HepG2 (cell line): ENCODE measurements at regions not wholly inside any gene's neighbourhood (a gene's known extent, or its start where the extent isn't known, plus 50 kb on each side); places are given as distances from the start of the nearest gene placed in this dataset.

Source experiments
- ATAC-seq: fragments of 200-7000 bp; cut with Tn5 transposase; 3 replicates; pipeline ENCODE4 v1.9.1; 2020; ENCODE audit warnings: mild to moderate bottlenecking, moderate library complexity
- BruUV-seq: library from RNA; stranded (reverse); fragments of 400-500 nt; replicated peaks from 2 replicates; lab custom pipeline; 2021; lab: Mats Ljungman, UMichigan
- CTCF ChIA-PET: fragments of 300-600 bp; formaldehyde crosslinking; extraction: SDS; loops from one replicate; lab custom pipeline; 2021; ENCODE audit warnings: low total read pairs, inconsistent platforms, low intra/inter-chr PET ratio; lab: Yijun Ruan, JAX
- POLR2A ChIA-PET: fragments of 350-600 bp; sonication (Branson Sonifier 250); formaldehyde crosslinking; loops from one replicate; lab custom pipeline; 2020; ENCODE audit warnings: antibody characterized with exemption, inconsistent platforms; lab: Yijun Ruan, JAX
- DNase-seq: peaks from one replicate; pipeline ENCODE4 v3.0.0-alpha.2; 2015; ENCODE audit warnings: low spot score
- FAIRE-seq: peaks from 3 replicates; lab custom pipeline; 2011; peaks lifted over from hg19 to GRCh38; lab: Jason Lieb, UNC
- H2AFZ ChIP-seq: one replicate; pipeline ENCODE4 v1.6.1; 2011; ENCODE audit warnings: low read length, inconsistent platforms
- H3K27ac ChIP-seq: fragments of 300-600 bp; 3 replicates; pipeline ENCODE4 v1.8.0; 2011; ENCODE audit warnings: mixed run types, mild to moderate bottlenecking, mixed read lengths, low read length, inconsistent platforms; ENCODE audit not compliant: insufficient read depth; ENCODE audit errors: extremely low read length
- H3K27me3 ChIP-seq, 2 experiments: fragments of 200-600 bp in 1 of 2; 2 replicates in 1 of 2; 3 replicates in 1 of 2; pipeline versions ENCODE4 v1.6.0 to v1.8.0; 2011; ENCODE audit warnings: low read length in 2 of 2, mild to moderate bottlenecking in 2 of 2, moderate library complexity in 2 of 2, inconsistent platforms in 1 of 2; ENCODE audit not compliant: insufficient read depth in 2 of 2, control insufficient read depth in 1 of 2
- H3K36me3 ChIP-seq, 2 experiments: fragments of 200-600 bp in 1 of 2; replicated peaks in 1 of 2; 2 replicates in 1 of 2; 3 replicates in 1 of 2; pipeline versions ENCODE4 v1.5.1 to v1.8.0; 2011; ENCODE audit warnings: low read length in 2 of 2, inconsistent platforms in 1 of 2; ENCODE audit not compliant: insufficient read depth in 2 of 2, control insufficient read depth in 1 of 2
- H3K4me1 ChIP-seq: 2 replicates; pipeline ENCODE4 v1.5.1; 2012; ENCODE audit warnings: low read length, inconsistent platforms; ENCODE audit not compliant: insufficient read depth
- H3K4me2 ChIP-seq: 2 replicates; pipeline ENCODE4 v1.6.0; 2011; ENCODE audit warnings: low read depth, low read length, inconsistent platforms
- H3K4me3 ChIP-seq, 3 experiments: fragments of 200-600 bp in 1 of 3; sonication (generic), shearing (Covaris generic) in 1 of 3; replicated peaks in 1 of 3; 2 replicates each; pipeline ENCODE4 v1.5.1; 2011 to 2016; ENCODE audit warnings: low read length in 3 of 3, inconsistent platforms in 2 of 3, low read depth in 2 of 3, mild to moderate bottlenecking in 2 of 3, control low read depth in 1 of 3, mixed read lengths in 1 of 3; ENCODE audit not compliant: insufficient read depth in 1 of 3
- H3K79me2 ChIP-seq: one replicate; pipeline ENCODE4 v1.6.1; 2011; ENCODE audit warnings: low read length, inconsistent platforms; ENCODE audit not compliant: insufficient read depth
- H3K9ac ChIP-seq: 2 replicates; pipeline ENCODE4 v1.6.0; 2011; ENCODE audit warnings: mild to moderate bottlenecking, low read depth, low read length, inconsistent platforms; ENCODE audit not compliant: insufficient read depth
- H3K9me3 ChIP-seq: 2 replicates; pipeline ENCODE4 v1.5.1; 2012; ENCODE audit warnings: mild to moderate bottlenecking, low read length
- H4K20me1 ChIP-seq: 2 replicates; pipeline ENCODE4 v1.6.0; 2011; ENCODE audit warnings: inconsistent platforms, mild to moderate bottlenecking, low read length, moderate library complexity; ENCODE audit not compliant: insufficient read depth
- CHCHD3 ChIP-seq: sonication (generic); formaldehyde crosslinking; IDR thresholded peaks from 2 replicates; pipeline ENCODE4 v1.8.0; 2022; ENCODE audit warnings: mild to moderate bottlenecking, missing genetic modification reagents, moderate library complexity
- CHD4 ChIP-seq: fragments of 200-600 bp; sonication (generic); IDR thresholded peaks from 2 replicates; pipeline ENCODE4 v1.7.0; 2017; ENCODE audit warnings: mild to moderate bottlenecking, low read length, borderline replicate concordance
- FIP1L1 ChIP-seq: fragments of 200-400 bp; formaldehyde crosslinking; IDR thresholded peaks from 2 replicates; pipeline ENCODE4 v1.6.1; 2018; ENCODE audit warnings: low read depth, mild to moderate bottlenecking, low read length, moderate library complexity, borderline replicate concordance; ENCODE audit not compliant: insufficient read depth
- ISL2 ChIP-seq: sonication (generic); formaldehyde crosslinking; IDR thresholded peaks from 2 replicates; pipeline ENCODE4 v1.5.0; 2020; ENCODE audit warnings: missing genetic modification reagents
- KDM2A ChIP-seq: sonication (generic); formaldehyde crosslinking; IDR thresholded peaks from 2 replicates; pipeline ENCODE4 v1.4.0; 2020; ENCODE audit warnings: low read depth, missing genetic modification reagents, borderline replicate concordance
- MBNL3 ChIP-seq: fragments of 250-450 bp; sonication (Bioruptor Pico); conservative IDR thresholded peaks from 2 replicates; pipeline ENCODE4 v1.8.0; 2022; ENCODE audit warnings: mild to moderate bottlenecking, inconsistent platforms
- NFYC ChIP-seq: IDR thresholded peaks from 2 replicates; pipeline ENCODE4 v1.6.1; 2016; ENCODE audit warnings: missing genetic modification reagents, missing compliant biosample characterization
- SCMH1 ChIP-seq: sonication (generic); formaldehyde crosslinking; IDR thresholded peaks from 2 replicates; pipeline ENCODE4 v1.9.0; 2021; ENCODE audit warnings: missing genetic modification reagents, mild to moderate bottlenecking, borderline replicate concordance
- SMARCC2 ChIP-seq: fragments of 450-650 bp; IDR thresholded peaks from 2 replicates; pipeline ENCODE4 v1.6.1; 2017; ENCODE audit warnings: antibody characterized with exemption, mild to moderate bottlenecking
- TFAP4 ChIP-seq: sonication (generic); IDR thresholded peaks from 2 replicates; pipeline ENCODE4 v1.6.1; 2016; ENCODE audit warnings: low read depth, borderline replicate concordance
- THRA ChIP-seq: sonication (generic); formaldehyde crosslinking; IDR thresholded peaks from 2 replicates; pipeline ENCODE4 v1.4.0; 2020; ENCODE audit warnings: missing genetic modification reagents, borderline replicate concordance
- TP53 ChIP-seq: sonication (generic); formaldehyde crosslinking; conservative IDR thresholded peaks from 2 replicates; pipeline ENCODE4 v1.4.0; 2020; ENCODE audit warnings: missing genetic modification reagents
- ZKSCAN1 ChIP-seq: fragments of 150-350 bp; IDR thresholded peaks from 2 replicates; pipeline ENCODE4 v1.6.1; 2014; ENCODE audit warnings: low read length
- ZNF24 ChIP-seq: fragments of 450-650 bp; IDR thresholded peaks from 2 replicates; pipeline ENCODE4 v1.6.1; 2017; ENCODE audit warnings: antibody characterized with exemption, mild to moderate bottlenecking
- ZNF556 ChIP-seq: sonication (generic); formaldehyde crosslinking; IDR thresholded peaks from 2 replicates; pipeline ENCODE4 v1.4.0; 2020; ENCODE audit warnings: mild to moderate bottlenecking, missing genetic modification reagents, borderline replicate concordance
- ZNF572 ChIP-seq: sonication (generic); formaldehyde crosslinking; IDR thresholded peaks from 2 replicates; pipeline ENCODE4 v1.5.1; 2020; ENCODE audit warnings: mild to moderate bottlenecking, missing genetic modification reagents
- ZNF646 ChIP-seq: sonication (generic); formaldehyde crosslinking; IDR thresholded peaks from 2 replicates; pipeline ENCODE4 v1.9.0; 2021; ENCODE audit warnings: mild to moderate bottlenecking, missing genetic modification reagents
- WGBS: methylation state at CpG from one replicate; pipeline ENCODE4 v1.1.6; 2017; ENCODE audit warnings: low lambda C conversion rate; 5-methylcytosine and 5-hydroxymethylcytosine counted together
- in situ Hi-C: cut with HindIII; loops from 2 replicates; pipeline ENCODE4 v1.10.0; 2017; ENCODE audit warnings: low pct_unique_long_range_greater_than_20kb; ENCODE audit not compliant: extremely low pct_ligation_motif_present
- intact Hi-C: fragments of 100-400 bp; cut with micrococcal nuclease; formaldehyde crosslinking; loops from one replicate; pipeline ENCODE4 v1.10.0; 2022; ENCODE audit not compliant: unreplicated experiment

- H3K79me2 ChIP-seq, result no peaks in the 10 kb centered on the region
- ChIA-PET CTCF (no interaction called here), POLR2A (no interaction called here)
- H3K9ac ChIP-seq, result no peak overlapping the region
- no peaks in the 10 kb centered on the region for H3K4me1 ChIP-seq
- no peak overlapping the region for H3K4me2 ChIP-seq
- DNase-seq, result no peak
- in situ Hi-C loops (no loop called here), intact Hi-C loops (no loop called here)
- H4K20me1 ChIP-seq, result no peaks in the 10 kb centered on the region
- no peak overlapping the region for H3K27ac ChIP-seq
- no peak overlapping the region for H3K4me3 ChIP-seq
- no peak for TF ChIP-seq TFAP4
- no peak for TF ChIP-seq ZNF556
- no peak for TF ChIP-seq CHD4
- no peak for TF ChIP-seq NFYC (CRISPR knock-in tag)
- no peak for TF ChIP-seq SMARCC2
- no peak for TF ChIP-seq ZNF24
- no peak for TF ChIP-seq FIP1L1
- no peak for TF ChIP-seq THRA (CRISPR knock-in tag)
- no peak for TF ChIP-seq KDM2A (CRISPR knock-in tag)
- no peak for TF ChIP-seq ISL2 (CRISPR knock-in tag)
- no peak for TF ChIP-seq ZNF572 (CRISPR knock-in tag)
- TF ChIP-seq MBNL3 (CRISPR knock-in tag), result no peak
- no peak for TF ChIP-seq CHCHD3 (CRISPR knock-in tag)
- no peak for TF ChIP-seq SCMH1 (CRISPR knock-in tag)
- no peak for TF ChIP-seq ZNF646 (CRISPR knock-in tag)
- TF ChIP-seq TP53 (CRISPR knock-in tag), result no peak
- no peak for TF ChIP-seq ZKSCAN1
- H2AFZ ChIP-seq, result no peak overlapping the region
- no peak for FAIRE-seq
- H3K27me3 ChIP-seq, result no peaks in the 10 kb centered on the region
- H3K9me3 ChIP-seq, result no peaks in the 10 kb centered on the region
- no peaks in the 10 kb centered on the region for H3K36me3 ChIP-seq
- no TSS peak for BruUV-seq
- ATAC-seq, result no peak
- WGBS, result 90% methylated on average over 2 of the region's 3 CpGs
Measured at GRCh38 chrX:16433021-16433420, 216.9 kb upstream of the S100G start.
